ENCODE measurements at regions not wholly inside any gene's neighbourhood (a gene's known extent, or its start where the extent isn't known, plus 50 kb on each side); places are given as distances from the start of the nearest gene placed in this dataset.

DNA sequence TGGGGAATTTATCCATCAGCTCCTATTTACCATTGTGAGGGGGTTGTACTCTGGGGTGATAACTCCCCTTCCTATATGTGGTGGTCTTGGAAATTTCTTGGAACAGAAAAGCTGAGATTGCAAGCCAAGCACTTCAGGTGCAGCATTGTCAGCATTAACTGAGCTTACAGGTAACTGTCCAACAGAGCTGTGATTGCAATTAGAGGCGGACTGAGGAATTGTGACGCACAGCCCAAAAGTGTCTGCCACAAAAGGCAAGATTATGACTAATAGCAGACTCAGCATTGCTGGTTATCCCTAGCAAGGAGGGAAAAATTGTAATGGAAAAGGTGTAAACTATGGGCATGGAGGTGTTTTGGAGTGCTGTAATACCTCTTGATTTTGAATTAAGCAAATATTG, 126.1 kb upstream of the AGR3 start:
- Histone ChIP-seq H3K4me3 (ENCODE audit: low read depth in 1 of 2, low read length in 2 of 2) (no peak overlapping the region), H3K9me3 (ENCODE audit: control insufficient read depth in 1 of 2, low read length in 2 of 2) (no peaks in the 10 kb centered on the region), H3K36me3 (ENCODE audit: control insufficient read depth in 1 of 2, insufficient read depth in 2 of 2, low read length in 2 of 2) (no peaks in the 10 kb centered on the region), H3K4me1 (ENCODE audit: control insufficient read depth in 1 of 2, insufficient read depth in 2 of 2, low read length in 2 of 2) (peaks cover 0 to 5% of the 10 kb centered on the region in 2 donors), H3K27me3 (ENCODE audit: low read depth, low read length) (no peaks in the 10 kb centered on the region), H3K27ac (ENCODE audit: low read length) (no peak overlapping the region)

DNA sequence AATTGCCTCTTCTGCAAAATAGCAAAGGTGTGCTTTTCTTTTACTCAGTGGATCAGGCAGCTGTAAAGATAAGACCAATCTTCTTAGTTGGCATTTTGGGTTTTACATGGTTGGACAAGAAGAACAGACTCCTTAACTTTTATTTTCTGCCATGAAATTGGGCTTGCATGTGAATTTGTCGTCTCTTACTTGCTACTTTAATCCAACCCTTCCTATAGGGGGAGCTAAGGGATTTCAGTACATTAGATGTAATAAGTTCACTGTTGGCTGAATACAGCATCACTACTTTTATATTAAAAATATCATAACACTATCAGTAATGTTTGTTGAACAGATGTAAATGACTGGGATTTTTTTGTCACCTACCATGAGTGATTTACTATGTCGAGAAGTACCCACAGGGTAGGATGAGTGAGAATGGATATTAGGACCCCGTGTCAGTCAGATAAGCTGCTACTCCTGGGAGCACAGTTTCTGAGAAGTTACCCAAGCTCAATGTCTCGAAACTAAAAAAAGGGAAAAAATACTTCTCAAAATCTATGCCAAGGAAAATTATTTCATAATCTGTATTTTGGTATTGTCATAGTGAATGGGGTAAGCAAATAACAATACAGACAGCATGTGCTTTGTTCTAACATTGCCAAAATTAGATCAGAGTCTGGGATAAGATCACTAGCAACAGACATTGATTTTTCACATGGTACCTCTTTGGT, 127.4 kb upstream of the AGR3 start:
- Histone ChIP-seq H3K27ac (ENCODE audit: low read length) (no peak overlapping the region), H3K4me3 (ENCODE audit: low read depth in 1 of 2, low read length in 2 of 2) (no peak overlapping the region), H3K36me3 (ENCODE audit: control insufficient read depth in 1 of 2, insufficient read depth in 2 of 2, low read length in 2 of 2) (no peaks in the 10 kb centered on the region), H3K4me1 (ENCODE audit: control insufficient read depth in 1 of 2, insufficient read depth in 2 of 2, low read length in 2 of 2) (peaks cover 0 to 5% of the 10 kb centered on the region in 2 donors), H3K27me3 (ENCODE audit: low read depth, low read length) (no peaks in the 10 kb centered on the region), H3K9me3 (ENCODE audit: control insufficient read depth in 1 of 2, low read length in 2 of 2) (no peaks in the 10 kb centered on the region)

DNA sequence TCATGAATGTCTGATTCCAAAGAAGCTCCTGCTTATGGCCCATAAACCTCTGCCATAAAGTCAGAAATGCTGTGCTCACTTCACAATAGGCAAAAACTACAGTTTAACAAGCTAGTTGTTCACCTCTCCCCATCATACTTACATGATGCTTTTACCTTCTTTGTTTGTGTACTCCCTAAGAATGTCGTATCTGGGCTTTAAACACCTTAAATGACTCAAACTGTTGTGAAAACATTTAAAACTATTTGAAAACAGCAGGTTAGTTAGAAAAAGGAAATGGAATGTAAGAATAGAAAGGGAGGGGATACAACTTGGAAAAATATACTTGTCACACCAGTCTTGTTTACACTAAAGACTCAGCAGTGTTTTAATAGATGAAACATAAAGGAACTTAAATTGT, 128.2 kb upstream of the AGR3 start:
- H3K4me3 ChIP-seq (ENCODE audit: low read depth in 1 of 2, low read length in 2 of 2) = no peak overlapping the region
- no peak overlapping the region for H3K27ac ChIP-seq (ENCODE audit: low read length)
- no peaks in the 10 kb centered on the region for H3K36me3 ChIP-seq (ENCODE audit: control insufficient read depth in 1 of 2, insufficient read depth in 2 of 2, low read length in 2 of 2)
- H3K4me1 ChIP-seq (ENCODE audit: control insufficient read depth in 1 of 2, insufficient read depth in 2 of 2, low read length in 2 of 2) = peaks cover 0 to 5% of the 10 kb centered on the region in 2 donors
- H3K9me3 ChIP-seq (ENCODE audit: control insufficient read depth in 1 of 2, low read length in 2 of 2) = no peaks in the 10 kb centered on the region
- H3K27me3 ChIP-seq (ENCODE audit: low read depth, low read length) = no peaks in the 10 kb centered on the region

DNA sequence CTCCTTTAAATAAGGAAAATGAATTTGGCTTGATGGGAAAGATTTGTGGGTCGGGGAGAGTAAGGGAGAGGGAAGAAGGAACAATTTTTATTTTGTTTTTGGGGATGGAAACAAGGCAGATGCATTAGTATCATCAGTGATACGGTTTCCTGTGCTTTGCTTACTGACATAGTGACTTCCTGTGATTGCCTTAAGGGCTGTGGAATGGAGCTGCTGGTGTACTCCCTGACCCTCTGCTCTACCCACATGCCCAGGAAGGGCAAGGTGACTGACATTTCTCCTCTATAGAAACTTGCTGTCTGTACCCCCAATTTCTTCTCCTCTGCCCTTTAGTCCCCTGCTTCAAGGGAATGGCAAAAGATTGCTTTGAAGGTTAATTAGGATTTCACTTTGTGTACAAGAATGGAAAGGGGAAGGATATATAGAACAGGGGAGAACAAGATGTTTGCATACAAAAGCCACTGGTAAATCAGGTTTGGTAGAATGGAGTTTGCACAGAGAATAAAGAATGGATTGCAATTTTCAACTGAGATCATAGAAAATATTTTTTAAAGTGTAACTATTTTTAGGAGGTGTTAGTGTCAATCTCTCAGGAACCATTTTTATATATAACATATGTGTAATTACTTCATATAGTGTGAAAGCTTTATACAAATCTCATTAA, 129.0 kb upstream of the AGR3 start:
- Histone ChIP-seq H3K9me3 (ENCODE audit: control insufficient read depth in 1 of 2, low read length in 2 of 2) (no peaks in the 10 kb centered on the region), H3K4me3 (ENCODE audit: low read depth in 1 of 2, low read length in 2 of 2) (no peak overlapping the region), H3K36me3 (ENCODE audit: control insufficient read depth in 1 of 2, insufficient read depth in 2 of 2, low read length in 2 of 2) (no peaks in the 10 kb centered on the region), H3K27me3 (ENCODE audit: low read depth, low read length) (no peaks in the 10 kb centered on the region), H3K27ac (ENCODE audit: low read length) (no peak overlapping the region), H3K4me1 (ENCODE audit: control insufficient read depth in 1 of 2, insufficient read depth in 2 of 2, low read length in 2 of 2) (peaks cover 0 to 5% of the 10 kb centered on the region in 2 donors)

DNA sequence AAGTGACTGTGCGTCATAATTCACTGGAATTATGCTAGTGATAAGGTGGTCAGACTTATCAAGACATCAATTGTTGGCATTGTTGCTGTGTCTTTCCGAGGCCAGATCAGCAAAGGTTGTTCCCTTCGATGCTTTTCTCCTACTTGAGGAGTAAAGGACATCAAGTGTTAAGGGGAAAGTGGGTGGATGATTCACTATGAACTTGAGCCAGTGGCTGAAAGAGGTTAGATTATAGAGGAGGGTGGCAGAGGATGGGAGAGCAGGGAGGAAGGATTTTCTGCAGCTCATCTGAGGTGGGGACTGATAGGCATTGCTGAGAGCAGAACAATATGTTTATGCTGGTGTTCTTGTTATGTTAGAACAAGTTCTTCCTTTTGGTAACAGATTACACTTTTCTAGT, 131.4 kb upstream of the AGR3 start:
- Histone ChIP-seq H3K27me3 (ENCODE audit: low read depth, low read length) (no peaks in the 10 kb centered on the region), H3K9me3 (ENCODE audit: control insufficient read depth in 1 of 2, low read length in 2 of 2) (no peaks in the 10 kb centered on the region), H3K36me3 (ENCODE audit: control insufficient read depth in 1 of 2, insufficient read depth in 2 of 2, low read length in 2 of 2) (no peaks in the 10 kb centered on the region), H3K4me1 (ENCODE audit: control insufficient read depth in 1 of 2, insufficient read depth in 2 of 2, low read length in 2 of 2) (peaks cover 0 to 5% of the 10 kb centered on the region in 2 donors), H3K4me3 (ENCODE audit: low read depth in 1 of 2, low read length in 2 of 2) (no peak overlapping the region), H3K27ac (ENCODE audit: low read length) (no peak overlapping the region)

DNA sequence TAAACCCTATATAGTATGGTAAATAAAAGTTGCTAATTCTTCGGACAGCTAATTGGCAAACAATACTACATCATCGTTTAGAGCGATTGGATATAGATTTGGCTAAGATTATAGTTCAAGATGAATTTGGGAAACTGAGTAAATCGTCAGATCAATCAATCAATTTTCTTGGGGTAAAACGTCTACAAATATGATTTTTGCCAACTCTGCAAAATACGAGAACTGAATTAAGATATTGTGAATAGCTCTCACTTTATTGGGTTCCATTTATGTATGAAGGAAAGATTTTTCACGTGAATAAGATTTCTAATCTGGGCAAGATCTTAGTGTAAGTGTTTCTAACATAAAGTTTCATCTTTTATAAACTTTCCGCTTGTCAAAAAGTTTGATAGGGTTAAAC, 132.9 kb upstream of the AGR3 start:
- peaks cover 0 to 5% of the 10 kb centered on the region in 2 donors for H3K4me1 ChIP-seq (ENCODE audit: control insufficient read depth in 1 of 2, insufficient read depth in 2 of 2, low read length in 2 of 2)
- H3K9me3 ChIP-seq (ENCODE audit: control insufficient read depth in 1 of 2, low read length in 2 of 2) = no peaks in the 10 kb centered on the region
- no peak overlapping the region for H3K4me3 ChIP-seq (ENCODE audit: low read depth in 1 of 2, low read length in 2 of 2)
- H3K27me3 ChIP-seq (ENCODE audit: low read depth, low read length) = no peaks in the 10 kb centered on the region
- no peaks in the 10 kb centered on the region for H3K36me3 ChIP-seq (ENCODE audit: control insufficient read depth in 1 of 2, insufficient read depth in 2 of 2, low read length in 2 of 2)
- no peak overlapping the region for H3K27ac ChIP-seq (ENCODE audit: low read length)

DNA sequence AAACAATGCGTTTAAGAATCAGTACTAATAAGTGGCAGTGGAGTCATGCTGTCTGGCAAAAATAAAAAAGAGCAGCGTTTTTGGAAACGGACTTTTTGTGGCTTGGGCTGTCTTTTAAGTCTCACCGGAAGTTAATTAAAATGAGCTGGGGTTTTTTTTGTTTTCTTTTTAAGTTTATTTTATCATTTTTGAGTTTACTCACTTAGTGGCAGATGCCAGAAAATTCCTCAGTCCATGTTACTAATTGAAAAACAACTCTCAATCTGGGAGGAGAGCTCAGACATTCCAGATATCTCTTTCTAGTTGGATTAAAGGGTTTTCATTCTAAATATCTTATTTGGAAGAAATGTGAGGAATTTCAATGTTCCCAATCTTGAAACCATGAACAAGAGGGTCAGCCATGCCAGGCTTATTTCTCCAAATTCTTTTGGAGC, 133.8 kb upstream of the AGR3 start:
- H3K27ac ChIP-seq (ENCODE audit: low read length) = no peak overlapping the region
- no peaks in the 10 kb centered on the region for H3K9me3 ChIP-seq (ENCODE audit: control insufficient read depth in 1 of 2, low read length in 2 of 2)
- no peaks in the 10 kb centered on the region for H3K36me3 ChIP-seq (ENCODE audit: control insufficient read depth in 1 of 2, insufficient read depth in 2 of 2, low read length in 2 of 2)
- peaks cover 0 to 3% of the 10 kb centered on the region in 2 donors for H3K4me1 ChIP-seq (ENCODE audit: control insufficient read depth in 1 of 2, insufficient read depth in 2 of 2, low read length in 2 of 2)
- H3K27me3 ChIP-seq (ENCODE audit: low read depth, low read length) = no peaks in the 10 kb centered on the region
- no peak overlapping the region for H3K4me3 ChIP-seq (ENCODE audit: low read depth in 1 of 2, low read length in 2 of 2)

DNA sequence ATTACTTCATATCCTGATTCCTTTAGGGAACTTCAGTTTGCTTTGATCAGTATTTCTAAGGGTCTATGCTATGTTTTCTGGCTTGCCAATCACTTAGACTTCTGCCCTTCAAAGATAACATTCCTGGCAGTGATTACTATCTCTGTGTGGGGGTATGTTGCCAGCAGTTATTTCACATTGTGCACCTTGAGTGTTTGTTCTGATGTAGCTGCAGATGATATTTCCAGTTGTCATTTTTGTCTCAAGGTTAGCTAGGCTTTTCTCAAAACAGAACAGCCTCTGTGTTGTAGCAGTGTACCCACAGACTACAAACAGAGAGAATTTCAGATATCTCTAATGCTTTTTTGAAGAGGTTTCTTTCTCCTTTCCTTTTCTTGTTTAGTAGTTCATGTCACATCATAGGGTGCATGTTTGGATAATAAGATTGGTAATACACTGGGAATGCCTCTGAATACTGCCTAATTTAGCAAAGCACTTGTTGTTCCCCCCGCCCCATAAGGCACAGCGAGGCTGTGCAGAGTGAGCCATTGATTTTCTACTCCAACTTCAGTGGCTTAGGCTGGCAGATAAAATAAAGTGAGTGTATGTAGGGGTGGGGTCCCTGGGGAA, 134.7 kb upstream of the AGR3 start:
- H3K4me1 ChIP-seq (ENCODE audit: control insufficient read depth in 1 of 2, insufficient read depth in 2 of 2, low read length in 2 of 2) = no peaks in the 10 kb centered on the region
- H3K27ac ChIP-seq (ENCODE audit: low read length) = no peak overlapping the region
- H3K36me3 ChIP-seq (ENCODE audit: control insufficient read depth in 1 of 2, insufficient read depth in 2 of 2, low read length in 2 of 2) = no peaks in the 10 kb centered on the region
- no peak overlapping the region for H3K4me3 ChIP-seq (ENCODE audit: low read depth in 1 of 2, low read length in 2 of 2)
- H3K27me3 ChIP-seq (ENCODE audit: low read depth, low read length) = no peaks in the 10 kb centered on the region
- no peaks in the 10 kb centered on the region for H3K9me3 ChIP-seq (ENCODE audit: control insufficient read depth in 1 of 2, low read length in 2 of 2)

DNA sequence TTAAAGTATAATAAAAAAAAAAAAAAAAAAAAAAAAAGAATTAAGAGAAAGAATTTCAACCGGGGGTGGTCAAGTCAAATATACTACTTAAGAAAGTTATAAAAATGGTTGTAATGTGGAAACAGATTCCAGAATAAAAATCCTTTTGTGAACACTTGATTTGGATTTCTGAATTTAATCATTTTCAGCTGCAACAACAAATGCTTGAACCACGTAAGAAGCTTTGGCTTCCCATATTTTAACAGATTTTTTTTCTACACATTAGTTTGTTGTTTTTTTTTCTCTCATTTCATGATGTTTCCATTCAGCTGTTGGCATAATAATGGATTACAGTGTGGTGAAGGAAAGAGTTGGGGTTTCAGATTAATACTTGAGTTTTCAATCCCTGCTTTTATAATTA, 137.3 kb upstream of the AGR3 start:
- no peaks in the 10 kb centered on the region for H3K9me3 ChIP-seq (ENCODE audit: control insufficient read depth in 1 of 2, low read length in 2 of 2)
- no peaks in the 10 kb centered on the region for H3K36me3 ChIP-seq (ENCODE audit: control insufficient read depth in 1 of 2, insufficient read depth in 2 of 2, low read length in 2 of 2)
- H3K4me3 ChIP-seq (ENCODE audit: low read depth in 1 of 2, low read length in 2 of 2) = no peak overlapping the region
- H3K27me3 ChIP-seq (ENCODE audit: low read depth, low read length) = no peaks in the 10 kb centered on the region
- H3K4me1 ChIP-seq (ENCODE audit: control insufficient read depth in 1 of 2, insufficient read depth in 2 of 2, low read length in 2 of 2) = no peaks in the 10 kb centered on the region
- no peak overlapping the region for H3K27ac ChIP-seq (ENCODE audit: low read length)

DNA sequence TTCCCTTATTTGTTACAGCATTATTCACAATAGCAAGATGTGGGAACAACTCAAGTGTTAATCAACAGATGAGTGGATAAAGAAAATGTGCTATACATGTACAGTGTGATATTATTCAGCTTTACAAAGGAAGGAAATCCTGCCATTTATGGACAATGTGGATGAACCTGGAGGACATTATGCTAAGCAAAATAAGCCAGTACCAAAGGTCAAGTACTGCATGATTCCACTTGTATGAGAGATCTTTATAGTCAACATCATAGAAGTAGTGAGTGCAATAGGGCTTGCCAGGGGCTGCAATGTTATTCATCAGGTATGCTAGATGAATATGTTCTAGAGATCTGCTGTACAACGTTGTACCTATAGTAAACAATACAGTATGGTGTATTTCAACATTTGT, 138.5 kb upstream of the AGR3 start:
- no peaks in the 10 kb centered on the region for H3K27me3 ChIP-seq (ENCODE audit: low read depth, low read length)
- H3K27ac ChIP-seq (ENCODE audit: low read length) = no peak overlapping the region
- no peaks in the 10 kb centered on the region for H3K36me3 ChIP-seq (ENCODE audit: control insufficient read depth in 1 of 2, insufficient read depth in 2 of 2, low read length in 2 of 2)
- H3K4me1 ChIP-seq (ENCODE audit: control insufficient read depth in 1 of 2, insufficient read depth in 2 of 2, low read length in 2 of 2) = no peaks in the 10 kb centered on the region
- H3K4me3 ChIP-seq (ENCODE audit: low read depth in 1 of 2, low read length in 2 of 2) = no peak overlapping the region
- H3K9me3 ChIP-seq (ENCODE audit: control insufficient read depth in 1 of 2, low read length in 2 of 2) = no peaks in the 10 kb centered on the region

DNA sequence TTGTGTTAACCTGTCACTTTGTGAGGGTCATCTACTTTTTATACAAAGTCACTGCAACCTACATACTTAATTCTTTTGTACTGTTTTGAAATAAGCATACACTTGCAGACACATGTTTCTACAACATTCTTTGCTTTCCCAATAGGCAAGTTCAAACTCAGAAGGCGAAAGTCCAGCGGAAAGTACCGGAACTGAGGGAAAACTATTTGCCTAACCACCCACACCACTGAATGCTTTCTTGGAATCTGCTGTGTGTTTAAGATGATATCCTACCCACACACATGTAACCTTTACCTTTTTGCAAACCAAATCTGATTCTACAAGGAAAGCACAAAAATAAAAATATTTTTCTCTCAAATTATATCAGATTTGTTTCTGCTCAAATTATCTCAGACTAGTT, 139.4 kb upstream of the AGR3 start:
- no peak overlapping the region for H3K27ac ChIP-seq (ENCODE audit: low read length)
- H3K9me3 ChIP-seq (ENCODE audit: control insufficient read depth in 1 of 2, low read length in 2 of 2) = no peaks in the 10 kb centered on the region
- no peaks in the 10 kb centered on the region for H3K36me3 ChIP-seq (ENCODE audit: control insufficient read depth in 1 of 2, insufficient read depth in 2 of 2, low read length in 2 of 2)
- no peak overlapping the region for H3K4me3 ChIP-seq (ENCODE audit: low read depth in 1 of 2, low read length in 2 of 2)
- H3K27me3 ChIP-seq (ENCODE audit: low read depth, low read length) = no peaks in the 10 kb centered on the region
- H3K4me1 ChIP-seq (ENCODE audit: control insufficient read depth in 1 of 2, insufficient read depth in 2 of 2, low read length in 2 of 2) = no peaks in the 10 kb centered on the region
